A673 (cell line): ENCODE measurements at regions not wholly inside any gene's neighbourhood (a gene's known extent, or its start where the extent isn't known, plus 50 kb on each side); places are given as distances from the start of the nearest gene placed in this dataset.

Experiments used
- BruUV-seq: library from RNA; stranded (reverse); fragments of 400-500 nt; replicated peaks from 2 replicates; lab custom pipeline; 2021; lab: Mats Ljungman, UMichigan
- CTCF ChIA-PET: fragments of 300-600 bp; sonication (Branson Sonifier 250); formaldehyde crosslinking; loops from one replicate; lab custom pipeline; 2022; ENCODE audit warnings: antibody characterized with exemption; lab: Charles Lee
- POLR2A ChIA-PET: fragments of 300-600 bp; sonication (Branson Sonifier 250); formaldehyde crosslinking; loops from one replicate; lab custom pipeline; 2022; ENCODE audit warnings: antibody characterized with exemption; ENCODE audit not compliant: low non-redundant PET; lab: Charles Lee
- DNase-seq: peaks from one replicate; pipeline ENCODE4 v3.0.0-alpha.2; 2015; ENCODE audit warnings: low spot score
- H3K27ac ChIP-seq: fragments of 200-600 bp; sonication (generic); 2 replicates; pipeline ENCODE4 v1.5.1; 2016; ENCODE audit warnings: mixed run types, low read depth, mild to moderate bottlenecking, mixed read lengths, antibody characterized with exemption, low read length; ENCODE audit not compliant: poor library complexity, severe bottlenecking
- H3K27me3 ChIP-seq: fragments of 200-600 bp; sonication (generic); replicated peaks from 2 replicates; pipeline ENCODE4 v1.6.1; 2017; ENCODE audit warnings: mixed run types, low read depth, mild to moderate bottlenecking, mixed read lengths, antibody characterized with exemption, low read length; ENCODE audit not compliant: insufficient read depth, poor library complexity
- H3K36me3 ChIP-seq: fragments of 200-600 bp; sonication (generic); 2 replicates; pipeline ENCODE4 v1.6.1; 2016; ENCODE audit warnings: mixed run types, mild to moderate bottlenecking, mixed read lengths, antibody characterized with exemption, low read length; ENCODE audit not compliant: insufficient read depth, poor library complexity, severe bottlenecking
- H3K4me1 ChIP-seq: fragments of 200-600 bp; sonication (generic); 2 replicates; pipeline ENCODE4 v1.6.1; 2017; ENCODE audit warnings: mixed run types, mild to moderate bottlenecking, mixed read lengths, antibody characterized with exemption, low read length; ENCODE audit not compliant: insufficient read depth, poor library complexity, severe bottlenecking
- H3K4me3 ChIP-seq: fragments of 200-600 bp; sonication (generic); 2 replicates; pipeline ENCODE4 v1.5.1; 2016; ENCODE audit warnings: low read depth, mixed run types, mild to moderate bottlenecking, mixed read lengths, low read length; ENCODE audit not compliant: poor library complexity, severe bottlenecking
- H3K9me3 ChIP-seq: fragments of 200-600 bp; sonication (generic); 2 replicates; pipeline ENCODE4 v1.6.1; 2016; ENCODE audit warnings: mixed run types, low read depth, mild to moderate bottlenecking, mixed read lengths, antibody characterized with exemption, low read length; ENCODE audit not compliant: poor library complexity, severe bottlenecking
- CTCF ChIP-seq: fragments of 300-800, 200-600 bp; sonication (generic); conservative IDR thresholded peaks from 2 replicates; pipeline ENCODE4 v1.5.1; 2017; ENCODE audit warnings: low read depth, mild to moderate bottlenecking, antibody characterized with exemption, low read length, moderate library complexity, mixed read lengths
- EZH2 ChIP-seq: fragments of 200-600 bp; sonication (generic); IDR thresholded peaks from 2 replicates; pipeline ENCODE4 v1.6.1; 2017; ENCODE audit warnings: borderline replicate concordance, low read depth, mild to moderate bottlenecking, mixed read lengths, antibody characterized with exemption, low read length; ENCODE audit not compliant: poor library complexity, severe bottlenecking
- intact Hi-C: fragments of 100-400 bp; cut with micrococcal nuclease; formaldehyde crosslinking; loops from one replicate; pipeline ENCODE4 v1.10.0; 2022; ENCODE audit not compliant: unreplicated experiment

- Histone ChIP-seq H3K4me3 (no peak overlapping the region), H3K27ac (no peak overlapping the region), H3K4me1 (no peaks in the 10 kb centered on the region), H3K27me3 (no peaks in the 10 kb centered on the region), H3K9me3 (no peaks in the 10 kb centered on the region), H3K36me3 (no peaks in the 10 kb centered on the region)
- no peak for TF ChIP-seq CTCF
- no peak for TF ChIP-seq EZH2
- POLR2A ChIA-PET: no interaction called here
- intact Hi-C loops: no loop called here
- no peak for DNase-seq
- BruUV-seq: no TSS peak
- CTCF ChIA-PET: no interaction called here
These were observed 163.9 kb upstream of the CCDC150 start for GRCh38 chr2:196475611-196476010.

- H3K4me3 ChIP-seq: no peak overlapping the region
- no TSS peak for BruUV-seq
- ChIA-PET POLR2A (no interaction called here), CTCF (no interaction called here)
- intact Hi-C loops: no loop called here
- H3K9me3 ChIP-seq: no peaks in the 10 kb centered on the region
- TF ChIP-seq EZH2 (no peak), CTCF (no peak)
- DNase-seq: no peak
- H3K27ac ChIP-seq: no peak overlapping the region
- no peaks in the 10 kb centered on the region for H3K36me3 ChIP-seq
- no peaks in the 10 kb centered on the region for H3K4me1 ChIP-seq
- H3K27me3 ChIP-seq: no peaks in the 10 kb centered on the region
These were observed 160.9 kb upstream of the CCDC150 start for GRCh38 chr2:196478588-196478987.

- DNase-seq: no peak
- POLR2A ChIA-PET: no interaction called here
- Histone ChIP-seq H3K27ac (no peak overlapping the region), H3K36me3 (no peaks in the 10 kb centered on the region), H3K4me1 (no peaks in the 10 kb centered on the region), H3K4me3 (no peak overlapping the region), H3K27me3 (no peaks in the 10 kb centered on the region), H3K9me3 (no peaks in the 10 kb centered on the region)
- intact Hi-C loops: no loop called here
- BruUV-seq: no TSS peak
- CTCF ChIA-PET: no interaction called here
- TF ChIP-seq EZH2: no peak
- no peak for TF ChIP-seq CTCF
These were observed 160.2 kb upstream of the CCDC150 start for GRCh38 chr2:196479350-196479749.
